ENCODE measurements at regions not wholly inside any gene's neighbourhood (a gene's known extent, or its start where the extent isn't known, plus 50 kb on each side); places are given as distances from the start of the nearest gene placed in this dataset.

GRCh38 chr4:162891788-162892707, 274.6 kb downstream of the NAF1 start:
- Histone ChIP-seq H3K36me3 (ENCODE audit: insufficient read depth) (no peaks in the 10 kb centered on the region), H3K4me3 (no peak overlapping the region)
- TF ChIP-seq JUNB (IDR thresholded peaks at IDR 0.05; ENCODE audit: unreplicated experiment) (no peak), POLR2AphosphoS5 (IDR thresholded peaks at IDR 0.05; ENCODE audit: low read depth) (no peak), ETS1 (IDR thresholded peaks at IDR 0.05) (no peak), STAT1 (IDR thresholded peaks at IDR 0.05; ENCODE audit: unreplicated experiment) (no peak), EZH2phosphoT487 (IDR thresholded peaks at IDR 0.05; ENCODE audit: unreplicated experiment) (no peak), CTCF (conservative IDR thresholded peaks at IDR 0.05; ENCODE audit: low read depth in 2 of 2) (no peak), CREB1 (CRISPR knock-in tag; IDR thresholded peaks at IDR 0.05; ENCODE audit: low read depth) (no peak), ZNF462 (CRISPR knock-in tag; IDR thresholded peaks at IDR 0.05) (no peak), EZH2 (IDR thresholded peaks at IDR 0.05; ENCODE audit: low read depth, unreplicated experiment) (no peak), ZNF114 (CRISPR knock-in tag; IDR thresholded peaks at IDR 0.05) (no peak), REST (IDR thresholded peaks at IDR 0.05; ENCODE audit: unreplicated experiment) (no peak), ZNF331 (CRISPR knock-in tag; IDR thresholded peaks at IDR 0.05; ENCODE audit: low read depth) (no peak), NANOG (IDR thresholded peaks at IDR 0.05; ENCODE audit: borderline replicate concordance) (no peak)

More at GRCh38 chr4:162891788-162892707, 274.6 kb downstream of the NAF1 start:
- H3K4me1 ChIP-seq (ENCODE audit: insufficient read depth): peaks cover 21% of the 10 kb centered on the region
- Mint-ChIP-seq H3K9me3 (no peaks in the 10 kb centered on the region), H3K27me3 (ENCODE audit: insufficient read depth, low read depth, poor library complexity) (no peaks in the 10 kb centered on the region), H3K4me3 (no peak overlapping the region), H3K27ac (no peak overlapping the region), H3K36me3 (ENCODE audit: low read depth) (no peaks in the 10 kb centered on the region), H3K4me1 (peaks cover 11% of the 10 kb centered on the region)
- ATAC-seq: no peak
- no peaks in the 10 kb centered on the region for H4K20me1 ChIP-seq (replicated peaks; ENCODE audit: insufficient read depth)
- H3F3A ChIP-seq (replicated peaks; ENCODE audit: low read depth): no peaks in the 10 kb centered on the region
- H3K27ac ChIP-seq (ENCODE audit: low read depth): no peak overlapping the region
- DNase-seq (ENCODE audit: low spot score): no peak
- no peaks in the 10 kb centered on the region for H3K79me2 ChIP-seq (replicated peaks; ENCODE audit: insufficient read depth)
- H3K27me3 ChIP-seq (ENCODE audit: insufficient read depth): no peaks in the 10 kb centered on the region
- no peaks in the 10 kb centered on the region for H3K9me2 ChIP-seq (ENCODE audit: insufficient read depth)
- 0 out of 2 replicates have a peak overlapping the region, but pooled peaks have one; percentile 7 for H2AFZ ChIP-seq
- no peak overlapping the region for H3K4me2 ChIP-seq
